HG02852 (cell line): ENCODE measurements at regions not wholly inside any gene's neighbourhood (a gene's known extent, or its start where the extent isn't known, plus 50 kb on each side); places are given as distances from the start of the nearest gene placed in this dataset.

Source experiments
- ATAC-seq: cut with Tn5 transposase; IDR thresholded peaks from one replicate; pipeline ENCODE4 v1.9.1; 2021; ENCODE audit warnings: mild to moderate bottlenecking, moderate library complexity; ENCODE audit not compliant: unreplicated experiment

- no peak for ATAC-seq
Observed at GRCh38 chr2:204346906-204347305, 198.4 kb upstream of the PARD3B start.

GRCh38 chr2:204353823-204354222 is 191.5 kb upstream of the PARD3B start:
- ATAC-seq: no peak

DNA sequence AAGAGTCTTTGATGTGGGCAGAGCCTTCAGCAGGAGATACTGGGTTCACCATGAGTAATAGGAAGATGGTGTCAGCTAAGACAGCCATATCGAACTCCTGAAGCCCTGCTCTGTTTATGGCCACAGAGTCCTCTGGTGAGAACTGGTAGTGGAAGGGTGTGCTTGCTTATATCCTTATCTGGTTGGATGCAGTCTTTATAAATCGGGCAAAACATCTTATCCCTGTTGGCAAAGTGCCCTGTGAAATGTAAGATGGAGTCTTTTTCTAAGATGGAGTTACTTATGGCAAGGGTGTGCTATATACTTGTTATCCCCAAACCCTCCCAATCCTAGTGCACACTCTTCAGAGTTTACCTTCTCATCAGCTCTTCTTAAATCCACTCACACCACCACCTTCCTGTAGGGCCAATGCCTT is 190.8 kb upstream of the PARD3B start:
- ATAC-seq: no peak

GRCh38 chr2:204355688-204356087 is 189.6 kb upstream of the PARD3B start:
- no peak for ATAC-seq

DNA sequence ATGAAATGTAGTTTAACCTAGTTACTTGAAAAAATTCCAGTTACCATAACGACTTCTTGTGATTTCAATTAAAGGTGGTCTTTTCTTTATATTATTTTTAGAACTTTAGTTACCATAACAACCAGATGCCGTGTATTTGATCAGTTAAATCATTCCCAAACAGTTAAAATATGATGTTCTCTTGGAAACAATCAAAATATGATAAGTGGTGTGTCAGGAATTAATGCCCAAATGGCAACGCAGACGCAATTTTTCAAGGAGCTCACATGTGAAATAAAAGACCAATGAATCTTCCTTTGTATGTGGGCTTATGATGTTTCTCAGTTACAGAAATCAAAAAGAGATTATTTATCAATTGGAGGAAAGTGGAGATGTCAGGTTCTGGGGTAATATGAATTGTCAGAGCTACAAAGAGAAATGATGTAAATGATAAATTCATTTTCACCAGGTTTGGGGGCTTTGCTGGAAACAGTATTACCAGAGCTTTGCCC is 189.1 kb upstream of the PARD3B start:
- ATAC-seq: no peak

DNA sequence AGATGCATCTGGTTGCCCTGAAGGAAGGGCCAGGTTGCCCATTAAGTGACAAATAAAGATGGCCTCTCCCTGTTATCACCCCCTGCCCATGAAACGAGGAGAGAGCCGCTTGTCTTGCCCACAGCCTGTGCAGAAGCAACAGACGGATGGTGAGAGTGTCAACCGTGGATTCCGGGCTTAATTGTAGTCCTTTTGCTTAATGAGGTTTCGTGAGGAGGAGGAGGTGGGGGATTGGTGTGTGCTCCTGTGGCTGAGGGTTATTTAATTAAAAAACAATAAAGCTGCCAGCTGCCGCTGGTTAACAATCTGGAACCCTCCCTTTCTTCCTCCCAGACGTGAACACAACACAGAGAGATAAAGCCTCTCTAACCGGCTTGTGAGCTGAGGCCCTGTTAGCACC is 188.0 kb upstream of the PARD3B start:
- ATAC-seq: no peak

- no peak for ATAC-seq
Observed at GRCh38 chr2:204359076-204359475, 186.2 kb upstream of the PARD3B start.

DNA sequence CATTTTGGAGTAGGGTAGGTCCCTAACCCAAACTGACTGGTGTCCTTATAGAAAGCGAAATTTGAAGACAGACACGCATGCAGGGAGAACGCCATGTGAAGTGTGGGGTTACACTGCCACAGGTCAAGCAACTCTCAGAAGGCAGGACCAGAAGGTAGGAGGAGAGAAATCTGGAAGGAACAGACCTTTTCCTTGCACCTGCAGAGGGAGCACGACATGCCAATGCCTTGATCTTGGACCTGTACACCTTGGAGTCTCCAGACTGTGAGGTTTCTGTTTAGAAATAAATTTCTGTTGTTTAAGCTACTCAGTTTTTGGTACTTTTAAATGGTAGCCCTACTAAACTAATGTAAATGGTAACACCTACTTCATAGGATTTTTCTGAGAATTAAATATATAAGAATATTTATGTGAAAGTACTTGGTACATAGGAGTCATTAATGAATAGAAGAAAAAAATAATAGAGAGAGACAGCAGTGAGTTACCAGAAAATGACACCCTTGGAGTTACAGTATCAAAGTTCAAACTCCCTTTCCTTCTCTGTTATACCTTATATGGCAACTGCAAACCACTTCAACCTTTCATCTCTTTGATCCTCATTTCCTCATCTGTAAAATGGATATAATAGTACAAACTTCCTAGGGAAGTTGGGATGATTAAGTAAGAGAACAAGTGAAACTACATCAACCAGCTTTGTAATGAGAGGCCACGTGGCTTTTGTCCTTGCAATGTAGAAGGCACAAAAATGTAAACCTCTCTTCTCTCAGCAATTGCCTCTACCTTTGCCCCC is 184.9 kb upstream of the PARD3B start:
- ATAC-seq: no peak

DNA sequence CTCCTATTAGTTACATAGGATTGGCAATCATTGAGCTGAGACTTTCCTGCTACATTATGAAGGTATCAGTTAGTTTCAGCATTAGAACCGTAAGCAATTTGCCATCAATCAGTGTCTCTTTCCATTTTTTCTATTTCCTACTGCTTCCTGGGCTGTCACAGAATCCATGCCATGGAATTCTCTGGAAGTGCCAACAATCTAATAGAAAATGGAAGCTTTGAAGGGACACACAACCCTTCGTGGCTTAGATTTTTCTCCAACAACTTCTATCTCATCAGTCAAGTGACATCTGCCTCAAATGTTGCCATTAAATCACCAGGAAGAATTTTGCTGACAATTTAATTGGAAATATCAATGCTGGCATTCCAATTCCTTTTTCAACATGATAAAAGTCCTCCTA is 183.5 kb upstream of the PARD3B start:
- no peak for ATAC-seq

GRCh38 chr2:204362581-204362980 is 182.7 kb upstream of the PARD3B start:
- ATAC-seq: no peak

DNA sequence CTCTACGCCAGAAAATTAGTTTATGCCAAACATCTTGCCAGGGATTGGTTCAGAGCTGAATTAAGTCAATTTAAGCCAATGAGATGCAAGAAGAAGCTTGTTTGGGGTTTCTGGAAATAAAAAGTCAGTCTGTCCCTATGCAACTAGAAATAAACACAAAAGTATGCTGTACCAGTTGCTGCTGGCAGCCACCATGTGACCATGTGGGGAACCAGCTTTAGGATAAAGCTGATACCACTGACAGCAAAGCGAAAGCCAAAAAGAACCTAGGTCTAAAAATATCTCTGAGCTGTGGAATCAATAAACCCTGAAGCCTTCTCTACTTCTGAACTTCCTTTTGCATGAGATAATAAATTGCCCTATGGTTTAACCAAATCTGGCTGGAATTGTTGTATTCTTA is 181.8 kb upstream of the PARD3B start:
- ATAC-seq: no peak

DNA sequence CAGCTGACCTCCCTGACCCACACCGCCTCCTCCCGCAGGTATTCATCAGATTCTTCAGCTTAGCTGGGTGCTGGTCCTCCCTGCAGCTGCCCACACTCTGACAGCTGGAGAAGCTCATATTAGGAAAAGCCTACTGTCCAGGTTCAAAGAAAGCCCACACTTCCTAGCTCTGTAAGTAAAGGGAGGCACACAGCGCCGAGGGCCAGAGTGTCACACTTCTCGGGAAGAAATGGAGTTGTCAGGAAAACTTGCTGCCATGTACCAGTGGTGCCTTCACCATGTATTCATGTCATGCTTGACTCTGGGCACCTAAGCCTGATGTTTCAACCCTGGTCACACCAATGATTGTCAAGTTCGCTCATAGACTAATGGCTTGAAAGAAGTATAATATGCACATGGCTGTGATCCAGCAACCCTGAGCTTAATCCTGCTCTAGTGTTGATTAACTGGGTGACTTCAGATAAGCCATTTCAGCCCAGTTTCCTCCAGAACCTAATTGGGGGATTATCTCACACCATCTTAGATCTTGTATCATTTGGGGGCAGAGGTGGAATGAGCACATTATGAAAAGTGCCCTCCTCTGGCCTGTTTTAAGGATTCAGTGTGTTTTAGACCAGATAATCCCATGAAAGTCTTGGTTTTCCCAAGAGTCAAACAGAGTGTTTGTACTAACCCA is 180.3 kb upstream of the PARD3B start:
- ATAC-seq: no peak

- ATAC-seq: no peak
Observed at GRCh38 chr2:204365811-204366210, 179.5 kb upstream of the PARD3B start.

DNA sequence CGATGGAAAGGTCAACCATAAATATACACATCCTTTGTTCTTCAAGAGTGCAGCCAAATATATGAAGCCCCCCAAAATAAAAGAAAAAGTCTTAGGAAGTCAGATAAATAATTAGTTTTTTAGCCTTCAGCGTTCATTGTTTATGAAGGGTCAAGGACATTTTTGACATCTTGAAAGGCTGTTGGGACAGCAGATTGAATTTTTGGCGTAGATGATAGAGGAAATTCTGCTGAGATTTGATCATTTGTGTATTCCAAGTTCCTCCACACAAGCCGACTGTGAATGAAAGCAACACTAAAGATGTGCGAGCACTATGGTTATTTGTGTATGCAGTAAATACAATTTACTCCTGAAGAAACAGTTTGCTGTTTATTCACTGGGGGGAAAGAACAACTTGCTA is 177.8 kb upstream of the PARD3B start:
- ATAC-seq: no peak

GRCh38 chr2:204370172-204370718 is 175.0 kb upstream of the PARD3B start:
- no peak for ATAC-seq

GRCh38 chr2:204373942-204374341 is 171.3 kb upstream of the PARD3B start:
- no peak for ATAC-seq

- ATAC-seq: no peak
Observed at GRCh38 chr2:204380141-204380881, 165.0 kb upstream of the PARD3B start.

DNA sequence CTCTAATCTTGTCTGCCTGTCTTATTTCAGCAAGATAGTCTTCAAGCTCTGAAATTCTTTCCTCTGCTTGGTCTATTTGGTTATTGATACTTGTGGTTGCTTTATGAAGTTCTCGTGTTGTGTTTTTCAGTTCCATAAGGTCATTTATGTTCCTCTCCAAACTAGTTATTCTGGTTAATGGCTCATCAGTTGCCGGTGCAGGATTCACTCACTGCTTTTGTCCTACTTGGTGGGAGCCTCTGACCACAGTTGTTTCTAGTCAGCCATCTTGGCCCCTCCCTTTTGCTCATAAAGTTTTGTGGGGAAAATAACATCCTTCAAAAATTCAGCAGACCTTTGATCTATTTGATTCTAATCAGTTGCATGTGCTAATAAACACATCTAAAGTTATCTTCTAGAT is 158.6 kb upstream of the PARD3B start:
- ATAC-seq: no peak

DNA sequence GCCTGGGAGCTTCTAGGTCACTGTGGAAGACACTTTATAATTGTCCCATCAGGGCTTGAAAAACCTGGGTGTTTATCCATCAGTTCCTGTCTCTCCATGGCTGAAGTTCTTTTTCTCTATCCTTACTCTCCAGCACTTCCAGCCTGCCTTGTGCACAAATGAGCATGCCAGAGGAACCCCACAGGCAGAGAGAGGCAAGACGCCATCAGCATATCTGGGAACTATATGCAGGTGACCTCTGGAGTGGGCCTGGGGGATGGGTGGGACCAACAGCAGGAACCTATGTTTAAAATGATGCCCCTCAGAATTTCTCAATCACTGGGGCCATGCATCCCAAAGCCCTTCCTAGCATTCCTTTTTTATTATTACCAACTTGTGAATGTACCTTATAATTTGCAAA is 156.2 kb upstream of the PARD3B start:
- no peak for ATAC-seq

DNA sequence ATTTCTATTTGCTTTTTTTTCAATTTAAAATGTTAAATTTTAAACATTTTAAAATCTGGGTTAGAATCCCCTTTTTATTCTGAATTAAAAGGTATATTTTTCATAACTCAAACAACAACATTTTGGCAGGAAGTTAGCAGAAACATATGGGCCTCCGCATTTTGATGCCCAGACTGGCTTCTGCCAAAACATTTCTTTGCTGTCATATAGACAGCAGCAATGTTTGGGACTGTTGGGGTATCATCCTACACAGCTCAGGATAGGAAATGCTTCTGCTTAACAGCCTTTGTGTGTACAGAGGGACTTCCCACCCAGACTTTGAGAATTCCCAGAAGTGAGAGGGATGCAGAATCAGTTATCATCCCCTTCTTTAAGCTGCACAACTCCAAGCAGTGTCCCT is 155.4 kb upstream of the PARD3B start:
- ATAC-seq: no peak

- no peak for ATAC-seq
Observed at GRCh38 chr2:204395539-204395938, 149.7 kb upstream of the PARD3B start.
